IMR-90 (cell line): ENCODE measurements at regions not wholly inside any gene's neighbourhood (a gene's known extent, or its start where the extent isn't known, plus 50 kb on each side); places are given as distances from the start of the nearest gene placed in this dataset.

Experiments used
- ATAC-seq: fragments of 200-7000 bp; cut with Tn5 transposase; 2 replicates; pipeline ENCODE4 v1.9.1; 2020; ENCODE audit warnings: low read depth, mild to moderate bottlenecking, moderate library complexity
- BruUV-seq: library from RNA; stranded (reverse); fragments of 400-500 nt; replicated peaks from 2 replicates; lab custom pipeline; 2021; lab: Mats Ljungman, UMichigan
- CTCF ChIA-PET: fragments of 300-600 bp; formaldehyde crosslinking; extraction: SDS; loops from one replicate; lab custom pipeline; 2021; ENCODE audit warnings: antibody characterized with exemption; lab: Yijun Ruan, JAX
- POLR2A ChIA-PET: fragments of 300-600 bp; sonication (Branson Sonifier 250); formaldehyde crosslinking; loops from one replicate; lab custom pipeline; 2022; ENCODE audit warnings: antibody characterized with exemption; ENCODE audit not compliant: unreplicated experiment; lab: Charles Lee
- DNase-seq: peaks from one replicate; pipeline ENCODE4 v3.0.0; 2013
- H2AFZ ChIP-seq: replicated peaks from 2 replicates; pipeline ENCODE3; 2013; ENCODE audit warnings: low read length, mild to moderate bottlenecking; ENCODE audit not compliant: poor library complexity
- H2AK5ac ChIP-seq: 2 replicates; pipeline ENCODE4 v1.6.1; 2013; ENCODE audit warnings: low read depth, low read length, inconsistent platforms
- H2AK9ac ChIP-seq: replicated peaks from 2 replicates; pipeline ENCODE3; 2013; ENCODE audit warnings: mild to moderate bottlenecking, low read depth, low read length, moderate library complexity; ENCODE audit not compliant: poor library complexity
- H2BK120ac ChIP-seq: 2 replicates; pipeline ENCODE4 v1.6.1; 2013; ENCODE audit warnings: low read depth, low read length, inconsistent platforms
- H2BK15ac ChIP-seq: 3 replicates; pipeline ENCODE4 v1.6.1; 2013; ENCODE audit warnings: low read depth, low read length, inconsistent platforms
- H2BK20ac ChIP-seq: 2 replicates; pipeline ENCODE4 v1.6.1; 2013; ENCODE audit warnings: low read depth, mild to moderate bottlenecking, inconsistent platforms, low read length, moderate library complexity
- H2BK5ac ChIP-seq: 2 replicates; pipeline ENCODE4 v1.6.1; 2013; ENCODE audit warnings: mild to moderate bottlenecking, low read depth, low read length, inconsistent platforms; ENCODE audit not compliant: poor library complexity, severe bottlenecking
- H3K14ac ChIP-seq: replicated peaks from 2 replicates; pipeline ENCODE4 v1.6.1; 2013; ENCODE audit warnings: low read depth, low read length, inconsistent platforms
- H3K18ac ChIP-seq: 2 replicates; pipeline ENCODE4 v1.6.1; 2013; ENCODE audit warnings: low read depth, low read length, control low read depth
- H3K23ac ChIP-seq: 2 replicates; pipeline ENCODE4 v1.6.1; 2013; ENCODE audit warnings: low read depth, low read length, inconsistent platforms
- H3K27ac ChIP-seq: 2 replicates; pipeline ENCODE4 v1.5.1; 2013; ENCODE audit warnings: mild to moderate bottlenecking, control low read depth, low read length; ENCODE audit not compliant: insufficient read depth
- H3K27me3 ChIP-seq: 2 replicates; pipeline ENCODE4 v1.6.1; 2013; ENCODE audit warnings: low read length; ENCODE audit not compliant: control insufficient read depth, insufficient read depth
- H3K36me3 ChIP-seq: 2 replicates; pipeline ENCODE4 v1.6.1; 2013; ENCODE audit warnings: low read length, mixed read lengths; ENCODE audit not compliant: control insufficient read depth, insufficient read depth
- H3K4ac ChIP-seq: 2 replicates; pipeline ENCODE4 v1.6.1; 2013; ENCODE audit warnings: low read depth, low read length, inconsistent platforms
- H3K4me1 ChIP-seq: 2 replicates; pipeline ENCODE4 v1.6.1; 2013; ENCODE audit warnings: low read length, mixed read lengths; ENCODE audit not compliant: control insufficient read depth, insufficient read depth
- H3K4me2 ChIP-seq: 2 replicates; pipeline ENCODE4 v1.6.1; 2013; ENCODE audit warnings: low read depth, mild to moderate bottlenecking, control low read depth, low read length, moderate library complexity
- H3K4me3 ChIP-seq: 2 replicates; pipeline ENCODE4 v1.5.1; 2013; ENCODE audit warnings: low read depth, mild to moderate bottlenecking, control low read depth, low read length, moderate library complexity; ENCODE audit not compliant: insufficient read depth
- H3K56ac ChIP-seq: 2 replicates; pipeline ENCODE4 v1.6.1; 2013; ENCODE audit warnings: low read length, inconsistent platforms; ENCODE audit not compliant: insufficient read depth; ENCODE audit errors: extremely low read depth
- H3K79me1 ChIP-seq, 2 experiments: 2 replicates each; pipeline ENCODE4 v1.6.1; 2013; ENCODE audit warnings: low read length in 2 of 2, inconsistent platforms in 1 of 2, low read depth in 1 of 2
- H3K9ac ChIP-seq: 2 replicates; pipeline ENCODE4 v1.6.1; 2013; ENCODE audit warnings: low read depth, low read length, control low read depth
- H3K9me1 ChIP-seq: 2 replicates; pipeline ENCODE4 v1.6.1; 2013; ENCODE audit warnings: low read length, inconsistent platforms; ENCODE audit not compliant: insufficient read depth
- H3K9me3 ChIP-seq: 2 replicates; pipeline ENCODE4 v1.6.1; 2013; ENCODE audit warnings: low read length; ENCODE audit not compliant: control insufficient read depth, insufficient read depth
- H4K20me1 ChIP-seq: 2 replicates; pipeline ENCODE4 v1.6.1; 2013; ENCODE audit warnings: low read length, inconsistent platforms; ENCODE audit not compliant: insufficient read depth
- H4K5ac ChIP-seq: 2 replicates; pipeline ENCODE4 v1.6.1; 2013; ENCODE audit warnings: mild to moderate bottlenecking, low read depth, low read length, control low read depth
- H4K8ac ChIP-seq, 2 experiments: 2 replicates each; pipeline ENCODE4 v1.6.1; 2013; ENCODE audit warnings: low read depth in 2 of 2, low read length in 2 of 2, control low read depth in 1 of 2, inconsistent platforms in 1 of 2
- H4K91ac ChIP-seq: 2 replicates; pipeline ENCODE4 v1.6.1; 2013; ENCODE audit warnings: low read depth, low read length, inconsistent platforms; ENCODE audit not compliant: insufficient read depth
- BHLHE40 ChIP-seq: fragments of 150-350 bp; IDR thresholded peaks from 2 replicates; pipeline ENCODE4 v1.6.1; 2016; ENCODE audit warnings: mild to moderate bottlenecking, low read depth, low read length
- CHD1 ChIP-seq: IDR thresholded peaks from 2 replicates; pipeline ENCODE4 v1.6.1; 2012; ENCODE audit warnings: low read depth, low read length, improper control_type of control experiment
- CTCF ChIP-seq: conservative IDR thresholded peaks from 2 replicates; pipeline ENCODE4 v1.5.1; 2012; ENCODE audit warnings: mild to moderate bottlenecking, low read depth, low read length, improper control_type of control experiment
- FOS ChIP-seq: fragments of 150-350 bp; IDR thresholded peaks from 2 replicates; pipeline ENCODE4 v1.6.1; 2016; ENCODE audit warnings: low read depth, low read length
- MAFK ChIP-seq: IDR thresholded peaks from 2 replicates; pipeline ENCODE4 v1.6.1; 2012; ENCODE audit warnings: low read depth, low read length, improper control_type of control experiment
- MAZ ChIP-seq: IDR thresholded peaks from 2 replicates; pipeline ENCODE4 v1.6.1; 2012; ENCODE audit warnings: low read depth, mild to moderate bottlenecking, low read length, improper control_type of control experiment, moderate library complexity, borderline replicate concordance
- NFE2L2 ChIP-seq: fragments of 150-350 bp; IDR thresholded peaks from 2 replicates; pipeline ENCODE4 v1.6.1; 2016; ENCODE audit warnings: low read depth, mild to moderate bottlenecking, low read length
- RCOR1 ChIP-seq: IDR thresholded peaks from 2 replicates; pipeline ENCODE4 v1.6.1; 2012; ENCODE audit warnings: mild to moderate bottlenecking, low read length, improper control_type of control experiment; ENCODE audit not compliant: insufficient replicate concordance
- USF2 ChIP-seq: fragments of 150-350 bp; IDR thresholded peaks from 2 replicates; pipeline ENCODE4 v1.6.1; 2017; ENCODE audit warnings: mild to moderate bottlenecking, antibody characterized with exemption, low read length, low read depth
- WGBS, 2 experiments: methylation state at CpG; one replicate each; pipeline versions ENCODE4 v1.1.5 to v1.1.7; 2013; ENCODE audit warnings: missing lambda C conversion rate in 2 of 2; ENCODE audit not compliant: insufficient read length in 1 of 2; ENCODE audit errors: extremely low coverage in 2 of 2; 5-methylcytosine and 5-hydroxymethylcytosine counted together
- dilution Hi-C: fragments of 300-500 bp; cut with HindIII; formaldehyde crosslinking; loops from one replicate; pipeline ENCODE4 v1.14.3; 2018; ENCODE audit warnings: low sequenced_read_pairs; ENCODE audit not compliant: unreplicated experiment
- in situ Hi-C: fragments of 300-500 bp; cut with MboI; formaldehyde crosslinking; loops from 3 replicates; pipeline ENCODE4 v1.14.3; 2019; ENCODE audit warnings: low sequenced_read_pairs, inconsistent platforms, mixed read lengths
- intact Hi-C: fragments of 100-400 bp; cut with micrococcal nuclease; formaldehyde crosslinking; loops from 2 replicates; pipeline ENCODE4 v1.10.0; 2022

- Histone ChIP-seq H3K4me2 (no peak overlapping the region), H3K9ac (no peak overlapping the region), H2AK9ac (no peak overlapping the region), H4K5ac (no peak overlapping the region), H3K9me3 (peaks cover 2% of the 10 kb centered on the region; the same call in 1 of the 2 replicates), H3K27ac (no peak overlapping the region), H2AK5ac (no peak overlapping the region), H2AFZ (no peak overlapping the region), H3K36me3 (no peaks in the 10 kb centered on the region), H4K20me1 (no peaks in the 10 kb centered on the region), H3K14ac (no peak overlapping the region), H2BK5ac (no peak overlapping the region), H2BK120ac (no peak overlapping the region), H3K4ac (no peak overlapping the region), H2BK20ac (no peak overlapping the region), H3K4me3 (no peak overlapping the region), H4K91ac (no peak overlapping the region), H3K9me1 (no peaks in the 10 kb centered on the region), H3K4me1 (no peaks in the 10 kb centered on the region), H4K8ac (no peak overlapping the region), H3K27me3 (no peaks in the 10 kb centered on the region), H3K23ac (no peak overlapping the region), H3K18ac (no peak overlapping the region), H3K79me1 (no peaks in the 10 kb centered on the region), H2BK15ac (no peak overlapping the region), H3K56ac (no peak overlapping the region)
- WGBS, 2 experiments, result no CpG with 5 or more reads among the region's 4 CpGs
- TF ChIP-seq NFE2L2, result no peak
- TF ChIP-seq USF2, result no peak
- TF ChIP-seq BHLHE40, result no peak
- TF ChIP-seq CTCF, result no peak
- no peak for TF ChIP-seq FOS
- no peak for TF ChIP-seq MAZ
- TF ChIP-seq RCOR1, result no peak
- TF ChIP-seq MAFK, result no peak
- TF ChIP-seq CHD1, result no peak
- CTCF ChIA-PET, result no interaction called here
- no peak for DNase-seq
- POLR2A ChIA-PET, result no interaction called here
- no TSS peak for BruUV-seq
- ATAC-seq, result no peak
- dilution Hi-C loops (no loop called here), intact Hi-C loops (no loop called here), in situ Hi-C loops (no loop called here)
Measured at GRCh38 chr19:34580055-34580336, 97.0 kb downstream of the SCGB2B2 start.
